GM18868 (cell line): ENCODE measurements at regions not wholly inside any gene's neighbourhood (a gene's known extent, or its start where the extent isn't known, plus 50 kb on each side); places are given as distances from the start of the nearest gene placed in this dataset.
A peak's percentile ranks its signal among the peaks of the same experiment; 100 is the strongest.

Experiments used
- ATAC-seq: cut with Tn5 transposase; IDR thresholded peaks from one replicate; pipeline ENCODE4 v1.9.1; 2021; ENCODE audit warnings: mild to moderate bottlenecking, moderate library complexity; ENCODE audit not compliant: unreplicated experiment

- no peak for ATAC-seq
Measured at GRCh38 chr10:3692387-3692999, 92.5 kb downstream of the KLF6 start.

GRCh38 chr10:3691482-3691881 lies 93.5 kb downstream of the KLF6 start:
- ATAC-seq = no peak

GRCh38 chr10:3689871-3690510 lies 95.0 kb downstream of the KLF6 start:
- no peak for ATAC-seq

- no peak for ATAC-seq
Measured at GRCh38 chr10:3687510-3688081, 97.4 kb downstream of the KLF6 start.

GRCh38 chr10:3685384-3685783 lies 99.6 kb downstream of the KLF6 start:
- no peak for ATAC-seq

- ATAC-seq = no peak
Measured at GRCh38 chr10:3684891-3685290, 100.1 kb downstream of the KLF6 start.

- no peak for ATAC-seq
Measured at GRCh38 chr10:3683560-3683959, 101.4 kb downstream of the KLF6 start.

- ATAC-seq = no peak
Measured at GRCh38 chr10:3682745-3683144, 102.3 kb downstream of the KLF6 start.

- ATAC-seq = no peak
Measured at GRCh38 chr10:3681642-3682554, 103.1 kb downstream of the KLF6 start.

- no peak for ATAC-seq
Measured at GRCh38 chr10:3679950-3680629, 104.9 kb downstream of the KLF6 start.

GRCh38 chr10:3678629-3679227 lies 106.3 kb downstream of the KLF6 start:
- no peak for ATAC-seq

- ATAC-seq = peak; percentile 70
Measured at GRCh38 chr10:3676564-3676963, 108.4 kb downstream of the KLF6 start.

- no peak for ATAC-seq
Measured at GRCh38 chr10:3672220-3672619, 112.8 kb downstream of the KLF6 start.

- ATAC-seq = no peak
Measured at GRCh38 chr10:3671386-3671955, 113.5 kb downstream of the KLF6 start.

GRCh38 chr10:3668966-3669330 lies 116.1 kb downstream of the KLF6 start:
- ATAC-seq = no peak

- peak; percentile 90 for ATAC-seq
Measured at GRCh38 chr10:3668276-3668965, 116.6 kb downstream of the KLF6 start.

GRCh38 chr10:3666525-3667302 lies 118.3 kb downstream of the KLF6 start:
- ATAC-seq = no peak

- ATAC-seq = no peak
Measured at GRCh38 chr10:3665316-3665908, 119.6 kb downstream of the KLF6 start.
